Heart left ventricle (tissue), 16 donors: ENCODE measurements at regions not wholly inside any gene's neighbourhood (a gene's known extent, or its start where the extent isn't known, plus 50 kb on each side); places are given as distances from the start of the nearest gene placed in this dataset.

Source experiments
- ATAC-seq, 4 donors: fragments of 200-7000 bp; cut with Tn5 transposase; one replicate each; pipeline ENCODE4 v1.9.1; 2020 to 2022; ENCODE audit warnings: moderate library complexity in 4 of 4, mild to moderate bottlenecking in 3 of 4, moderate number of reproducible peaks in 1 of 4
- DNase-seq, 5 donors: peaks; one replicate each; pipeline ENCODE4 v3.0.0-alpha.2; 2020
- H3K27ac ChIP-seq, 12 donors: fragments of 200-600 bp; sonication (generic) in 4 of 12; one replicate each; pipeline versions ENCODE4 v1.5.0 to v1.8.0; 2016 to 2022; ENCODE audit warnings: mild to moderate bottlenecking in 2 of 12
- H3K27me3 ChIP-seq, 9 donors: fragments of 200-600 bp; sonication (generic) in 2 of 9; one replicate each; pipeline versions ENCODE4 v1.5.1 to v1.8.0; 2016 to 2022; ENCODE audit warnings: mild to moderate bottlenecking in 3 of 9
- H3K36me3 ChIP-seq, 9 donors: fragments of 200-600 bp; sonication (generic) in 2 of 9; one replicate each; pipeline versions ENCODE4 v1.5.0 to v1.8.0; 2018 to 2022; ENCODE audit warnings: mild to moderate bottlenecking in 2 of 9
- H3K4me1 ChIP-seq, 12 donors: fragments of 200-600 bp; sonication (generic) in 4 of 12; one replicate each; pipeline versions ENCODE4 v1.5.0 to v1.8.0; 2016 to 2022; ENCODE audit warnings: mild to moderate bottlenecking in 3 of 12
- H3K4me3 ChIP-seq, 12 donors: fragments of 200-600 bp; sonication (generic) in 4 of 12; one replicate each; pipeline versions ENCODE4 v1.5.0 to v1.8.0; 2017 to 2022; ENCODE audit warnings: mild to moderate bottlenecking in 9 of 12, moderate library complexity in 4 of 12
- H3K9me3 ChIP-seq, 12 donors: fragments of 200-600 bp; sonication (generic) in 4 of 12; one replicate each; pipeline versions ENCODE4 v1.5.0 to v1.8.0; 2016 to 2022; ENCODE audit warnings: mild to moderate bottlenecking in 1 of 12
- CTCF ChIP-seq, 12 donors: fragments of 200-600 bp; sonication (generic) in 4 of 12; IDR thresholded peaks; one replicate each; pipeline versions ENCODE4 v1.5.0 to v1.8.0; 2018 to 2022; ENCODE audit warnings: antibody characterized with exemption in 12 of 12, mild to moderate bottlenecking in 5 of 12
- POLR2A ChIP-seq, 2 donors: fragments of 450-650 bp; IDR thresholded peaks; one replicate each; pipeline ENCODE4 v1.6.1; 2017; ENCODE audit warnings: antibody characterized with exemption in 2 of 2, mild to moderate bottlenecking in 2 of 2, moderate library complexity in 2 of 2
- WGBS, 4 donors: extraction: QIAGEN DNeasy Blood & Tissue Kit in 2 of 4; methylation state at CpG; one replicate each; pipeline versions ENCODE4 v1.1.5 to v1.1.7; 2013 to 2018; 5-methylcytosine and 5-hydroxymethylcytosine counted together
- intact Hi-C, 10 donors: fragments of 100-400 bp; cut with DNase I; formaldehyde crosslinking; loops; one replicate each; pipeline versions ENCODE4 v1.11.1 to v1.14.2; 2022
- donor health status: ischemic (EF 13 %, LVEDD 7.1; RV severe dilation, severe dysfunction).
- donor health status: healthy with polysubstance abuse.
- donor health status: DM: no; HTN: yes; CAD: no.
- donor health status: DM: no; HTN: no; CAD: no.
- donor health status: ischemic (EF 25% LVEDD 6.9; RV normal size, moderate dysfunction).
- donor health status: ischemic (EF 25% LVEDD 5.7; RV mildly dilated, moderate dysfunction).
- donor health status: healthy.
- donor health status: DM: yes; HTN: yes; CAD: no.
- donor health status: ischemic (EF 35%, LVEDD 5.7; RV mildly dilated, moderate dysfunction).
- donor health status: nonischemic (EF 11% LVEDD 7.7; RV severe dilation, severe dysfunction).
- donor health status: DM: yes; HTN: yes; CAD: no.
- donor health status: PGD.
- donor health status: ischemic (EF 29% LVEDD 5.4; RV normal size, mild dysfunction).
- donor health status: nonischemic (EF 23%, LVEDD 6.1; RV moderate dilation, normal function).

- WGBS, 4 donors = 41 to 55% (median 43%) methylated on average over 3 of the region's 3 CpGs
- no peaks in the 10 kb centered on the region for H3K9me3 ChIP-seq
- H3K4me3 ChIP-seq = no peak overlapping the region
- DNase-seq (no peak), ATAC-seq (no peak)
- intact Hi-C loops = no loop called here
- H3K27me3 ChIP-seq = no peaks in the 10 kb centered on the region
- no peaks in the 10 kb centered on the region for H3K4me1 ChIP-seq
- no peak overlapping the region for H3K27ac ChIP-seq
- TF ChIP-seq CTCF (IDR thresholded peaks at IDR 0.05) (peak in 1 of 12 donors; percentile 7), POLR2A (IDR thresholded peaks at IDR 0.05) (no peak)
- H3K36me3 ChIP-seq = no peaks in the 10 kb centered on the region
Measured at GRCh38 chrX:121333942-121334341, 286.5 kb downstream of the GLUD2 start.

GRCh38 chrX:121336831-121337421 is 289.5 kb downstream of the GLUD2 start:
- DNase-seq (no peak), ATAC-seq (no peak)
- intact Hi-C loops = no loop called here
- no peaks in the 10 kb centered on the region for H3K9me3 ChIP-seq
- H3K4me3 ChIP-seq = no peak overlapping the region
- 65 to 89% (median 75%) methylated on average over 4 of the region's 4 CpGs for WGBS, 4 donors
- no peak for TF ChIP-seq CTCF (IDR thresholded peaks at IDR 0.05)
- no peak for TF ChIP-seq POLR2A (IDR thresholded peaks at IDR 0.05)
- no peaks in the 10 kb centered on the region for H3K36me3 ChIP-seq
- no peak overlapping the region for H3K27ac ChIP-seq
- H3K4me1 ChIP-seq = no peaks in the 10 kb centered on the region
- peaks cover 0 to 1% (median 0%) of the 10 kb centered on the region in 9 donors for H3K27me3 ChIP-seq

GRCh38 chrX:121337816-121338215 is 290.4 kb downstream of the GLUD2 start:
- WGBS, 4 donors = 63 to 77% (median 70%) methylated on average over 2 of the region's 2 CpGs
- no peak for TF ChIP-seq POLR2A (IDR thresholded peaks at IDR 0.05)

GRCh38 chrX:121349263-121349662 is 301.9 kb downstream of the GLUD2 start:
- WGBS, 4 donors = 68 to 85% (median 78%) methylated on average over 3 of the region's 3 CpGs
- DNase-seq (no peak), ATAC-seq (no peak)
- no peak overlapping the region for H3K4me3 ChIP-seq
- no peaks in the 10 kb centered on the region for H3K4me1 ChIP-seq
- no peaks in the 10 kb centered on the region for H3K27me3 ChIP-seq
- intact Hi-C loops = no loop called here
- H3K27ac ChIP-seq = no peak overlapping the region
- TF ChIP-seq CTCF (IDR thresholded peaks at IDR 0.05) (no peak), POLR2A (IDR thresholded peaks at IDR 0.05) (no peak)
- H3K9me3 ChIP-seq = peaks cover 0 to 7% (median 0%) of the 10 kb centered on the region in 12 donors
- H3K36me3 ChIP-seq = no peaks in the 10 kb centered on the region

More at GRCh38 chrX:121337816-121338215, 290.4 kb downstream of the GLUD2 start:
- Histone ChIP-seq H3K4me1 (no peaks in the 10 kb centered on the region), H3K36me3 (no peaks in the 10 kb centered on the region), H3K27me3 (peaks cover 0 to 5% (median 0%) of the 10 kb centered on the region in 9 donors), H3K9me3 (no peaks in the 10 kb centered on the region), H3K4me3 (no peak overlapping the region), H3K27ac (no peak overlapping the region)
- no peak for ATAC-seq
- no peak for DNase-seq
- intact Hi-C loops = no loop called here
